HepG2 (cell line): ENCODE measurements at regions not wholly inside any gene's neighbourhood (a gene's known extent, or its start where the extent isn't known, plus 50 kb on each side); places are given as distances from the start of the nearest gene placed in this dataset.
A peak's percentile ranks its signal among the peaks of the same experiment; 100 is the strongest.

Experiments used
- ATAC-seq: fragments of 200-7000 bp; cut with Tn5 transposase; 3 replicates; pipeline ENCODE4 v1.9.1; 2020; ENCODE audit warnings: mild to moderate bottlenecking, moderate library complexity
- BruUV-seq: library from RNA; stranded (reverse); fragments of 400-500 nt; replicated peaks from 2 replicates; lab custom pipeline; 2021; lab: Mats Ljungman, UMichigan
- CTCF ChIA-PET: fragments of 300-600 bp; formaldehyde crosslinking; extraction: SDS; loops from one replicate; lab custom pipeline; 2021; ENCODE audit warnings: low total read pairs, inconsistent platforms, low intra/inter-chr PET ratio; lab: Yijun Ruan, JAX
- POLR2A ChIA-PET: fragments of 350-600 bp; sonication (Branson Sonifier 250); formaldehyde crosslinking; loops from one replicate; lab custom pipeline; 2020; ENCODE audit warnings: antibody characterized with exemption, inconsistent platforms; lab: Yijun Ruan, JAX
- DNase-seq: peaks from one replicate; pipeline ENCODE4 v3.0.0-alpha.2; 2015; ENCODE audit warnings: low spot score
- FAIRE-seq: peaks from 3 replicates; lab custom pipeline; 2011; peaks lifted over from hg19 to GRCh38; lab: Jason Lieb, UNC
- H2AFZ ChIP-seq: one replicate; pipeline ENCODE4 v1.6.1; 2011; ENCODE audit warnings: low read length, inconsistent platforms
- H3K27ac ChIP-seq: fragments of 300-600 bp; 3 replicates; pipeline ENCODE4 v1.8.0; 2011; ENCODE audit warnings: mixed run types, mild to moderate bottlenecking, mixed read lengths, low read length, inconsistent platforms; ENCODE audit not compliant: insufficient read depth; ENCODE audit errors: extremely low read length
- H3K27me3 ChIP-seq, 2 experiments: fragments of 200-600 bp in 1 of 2; 2 replicates in 1 of 2; 3 replicates in 1 of 2; pipeline versions ENCODE4 v1.6.0 to v1.8.0; 2011; ENCODE audit warnings: low read length in 2 of 2, mild to moderate bottlenecking in 2 of 2, moderate library complexity in 2 of 2, inconsistent platforms in 1 of 2; ENCODE audit not compliant: insufficient read depth in 2 of 2, control insufficient read depth in 1 of 2
- H3K36me3 ChIP-seq, 2 experiments: fragments of 200-600 bp in 1 of 2; replicated peaks in 1 of 2; 2 replicates in 1 of 2; 3 replicates in 1 of 2; pipeline versions ENCODE4 v1.5.1 to v1.8.0; 2011; ENCODE audit warnings: low read length in 2 of 2, inconsistent platforms in 1 of 2; ENCODE audit not compliant: insufficient read depth in 2 of 2, control insufficient read depth in 1 of 2
- H3K4me1 ChIP-seq: 2 replicates; pipeline ENCODE4 v1.5.1; 2012; ENCODE audit warnings: low read length, inconsistent platforms; ENCODE audit not compliant: insufficient read depth
- H3K4me2 ChIP-seq: 2 replicates; pipeline ENCODE4 v1.6.0; 2011; ENCODE audit warnings: low read depth, low read length, inconsistent platforms
- H3K4me3 ChIP-seq, 3 experiments: fragments of 200-600 bp in 1 of 3; sonication (generic), shearing (Covaris generic) in 1 of 3; replicated peaks in 1 of 3; 2 replicates each; pipeline ENCODE4 v1.5.1; 2011 to 2016; ENCODE audit warnings: low read length in 3 of 3, inconsistent platforms in 2 of 3, low read depth in 2 of 3, mild to moderate bottlenecking in 2 of 3, control low read depth in 1 of 3, mixed read lengths in 1 of 3; ENCODE audit not compliant: insufficient read depth in 1 of 3
- H3K79me2 ChIP-seq: one replicate; pipeline ENCODE4 v1.6.1; 2011; ENCODE audit warnings: low read length, inconsistent platforms; ENCODE audit not compliant: insufficient read depth
- H3K9ac ChIP-seq: 2 replicates; pipeline ENCODE4 v1.6.0; 2011; ENCODE audit warnings: mild to moderate bottlenecking, low read depth, low read length, inconsistent platforms; ENCODE audit not compliant: insufficient read depth
- H3K9me3 ChIP-seq: 2 replicates; pipeline ENCODE4 v1.5.1; 2012; ENCODE audit warnings: mild to moderate bottlenecking, low read length
- H4K20me1 ChIP-seq: 2 replicates; pipeline ENCODE4 v1.6.0; 2011; ENCODE audit warnings: inconsistent platforms, mild to moderate bottlenecking, low read length, moderate library complexity; ENCODE audit not compliant: insufficient read depth
- CCDC6 ChIP-seq: sonication (generic); formaldehyde crosslinking; IDR thresholded peaks from 2 replicates; pipeline ENCODE4 v1.8.1; 2022; ENCODE audit warnings: mild to moderate bottlenecking, missing genetic modification reagents, moderate library complexity
- FOXA3 ChIP-seq: IDR thresholded peaks from 2 replicates; pipeline ENCODE4 v1.6.1; 2016; ENCODE audit warnings: missing genetic modification reagents, missing compliant biosample characterization
- FOXK2 ChIP-seq: fragments of 450-650 bp; IDR thresholded peaks from 2 replicates; pipeline ENCODE4 v1.6.1; 2016
- HIVEP1 ChIP-seq: sonication (generic); formaldehyde crosslinking; IDR thresholded peaks from 2 replicates; pipeline ENCODE4 v1.4.0; 2020; ENCODE audit warnings: mild to moderate bottlenecking, missing genetic modification reagents
- KAT2B ChIP-seq: fragments of 150-350 bp; IDR thresholded peaks from 2 replicates; pipeline ENCODE4 v1.6.1; 2014; ENCODE audit warnings: low read depth, low read length, borderline replicate concordance
- ZNF234 ChIP-seq: sonication (generic); formaldehyde crosslinking; conservative IDR thresholded peaks from 2 replicates; pipeline ENCODE4 v1.5.1; 2020; ENCODE audit warnings: mild to moderate bottlenecking, missing genetic modification reagents
- ZNF432 ChIP-seq: sonication (generic); formaldehyde crosslinking; IDR thresholded peaks from 2 replicates; pipeline ENCODE4 v1.5.0; 2020; ENCODE audit warnings: missing genetic modification reagents, mild to moderate bottlenecking, borderline replicate concordance
- WGBS: methylation state at CpG from one replicate; pipeline ENCODE4 v1.1.6; 2017; ENCODE audit warnings: low lambda C conversion rate; 5-methylcytosine and 5-hydroxymethylcytosine counted together
- in situ Hi-C: cut with HindIII; loops from 2 replicates; pipeline ENCODE4 v1.10.0; 2017; ENCODE audit warnings: low pct_unique_long_range_greater_than_20kb; ENCODE audit not compliant: extremely low pct_ligation_motif_present
- intact Hi-C: fragments of 100-400 bp; cut with micrococcal nuclease; formaldehyde crosslinking; loops from one replicate; pipeline ENCODE4 v1.10.0; 2022; ENCODE audit not compliant: unreplicated experiment
- TF ChIP-seq, protein P1 (sequence below): IDR thresholded peaks from 2 replicates; pipeline ENCODE4 v1.4.0; 2020; ENCODE audit warnings: mild to moderate bottlenecking, missing genetic modification reagents
- TF ChIP-seq, protein P2 (sequence below): sonication (generic); formaldehyde crosslinking; IDR thresholded peaks from 2 replicates; pipeline ENCODE4 v1.5.0; 2020; ENCODE audit warnings: mild to moderate bottlenecking, low read depth, missing genetic modification reagents, borderline replicate concordance
- TF ChIP-seq, protein P3 (sequence below): sonication (generic); formaldehyde crosslinking; IDR thresholded peaks from 2 replicates; pipeline ENCODE4 v1.4.0; 2020; ENCODE audit warnings: mild to moderate bottlenecking, missing genetic modification reagents
- TF ChIP-seq, protein P4 (sequence below): sonication (generic); formaldehyde crosslinking; IDR thresholded peaks from 2 replicates; pipeline ENCODE4 v1.4.0; 2020; ENCODE audit warnings: missing genetic modification reagents

DNA sequence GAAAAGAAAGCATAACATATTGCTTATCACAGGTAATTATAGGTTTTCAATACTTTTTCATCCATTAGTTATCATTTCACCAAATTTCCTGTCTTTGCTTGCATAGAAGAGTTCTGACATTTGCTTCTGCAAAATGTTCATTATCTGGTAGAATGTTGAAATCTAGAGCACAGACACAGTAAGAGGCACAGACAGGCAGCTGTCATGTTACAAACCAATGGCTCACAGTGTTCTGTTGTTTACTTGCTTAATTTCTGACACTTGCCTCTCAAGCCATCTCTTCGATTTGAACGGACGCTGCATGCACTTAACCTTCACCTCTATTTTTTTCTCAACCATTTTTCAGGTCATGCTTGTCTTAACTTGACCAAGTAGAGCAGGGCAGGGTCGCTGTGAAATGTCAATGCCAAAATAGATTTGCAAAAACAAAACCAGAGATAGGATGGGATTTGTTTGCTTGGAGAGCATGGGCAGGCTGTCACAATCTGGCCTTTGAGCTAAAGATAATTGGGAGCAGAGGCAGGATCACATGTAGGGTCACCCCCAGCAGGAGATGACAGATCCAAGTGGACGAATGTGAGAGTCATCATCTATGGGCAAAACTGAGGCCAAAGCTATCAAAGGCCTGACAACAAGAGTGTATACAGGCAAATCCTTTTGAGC lies 292.3 kb downstream of the SMARCA1 start (continued):
- TF ChIP-seq, protein P1, sequence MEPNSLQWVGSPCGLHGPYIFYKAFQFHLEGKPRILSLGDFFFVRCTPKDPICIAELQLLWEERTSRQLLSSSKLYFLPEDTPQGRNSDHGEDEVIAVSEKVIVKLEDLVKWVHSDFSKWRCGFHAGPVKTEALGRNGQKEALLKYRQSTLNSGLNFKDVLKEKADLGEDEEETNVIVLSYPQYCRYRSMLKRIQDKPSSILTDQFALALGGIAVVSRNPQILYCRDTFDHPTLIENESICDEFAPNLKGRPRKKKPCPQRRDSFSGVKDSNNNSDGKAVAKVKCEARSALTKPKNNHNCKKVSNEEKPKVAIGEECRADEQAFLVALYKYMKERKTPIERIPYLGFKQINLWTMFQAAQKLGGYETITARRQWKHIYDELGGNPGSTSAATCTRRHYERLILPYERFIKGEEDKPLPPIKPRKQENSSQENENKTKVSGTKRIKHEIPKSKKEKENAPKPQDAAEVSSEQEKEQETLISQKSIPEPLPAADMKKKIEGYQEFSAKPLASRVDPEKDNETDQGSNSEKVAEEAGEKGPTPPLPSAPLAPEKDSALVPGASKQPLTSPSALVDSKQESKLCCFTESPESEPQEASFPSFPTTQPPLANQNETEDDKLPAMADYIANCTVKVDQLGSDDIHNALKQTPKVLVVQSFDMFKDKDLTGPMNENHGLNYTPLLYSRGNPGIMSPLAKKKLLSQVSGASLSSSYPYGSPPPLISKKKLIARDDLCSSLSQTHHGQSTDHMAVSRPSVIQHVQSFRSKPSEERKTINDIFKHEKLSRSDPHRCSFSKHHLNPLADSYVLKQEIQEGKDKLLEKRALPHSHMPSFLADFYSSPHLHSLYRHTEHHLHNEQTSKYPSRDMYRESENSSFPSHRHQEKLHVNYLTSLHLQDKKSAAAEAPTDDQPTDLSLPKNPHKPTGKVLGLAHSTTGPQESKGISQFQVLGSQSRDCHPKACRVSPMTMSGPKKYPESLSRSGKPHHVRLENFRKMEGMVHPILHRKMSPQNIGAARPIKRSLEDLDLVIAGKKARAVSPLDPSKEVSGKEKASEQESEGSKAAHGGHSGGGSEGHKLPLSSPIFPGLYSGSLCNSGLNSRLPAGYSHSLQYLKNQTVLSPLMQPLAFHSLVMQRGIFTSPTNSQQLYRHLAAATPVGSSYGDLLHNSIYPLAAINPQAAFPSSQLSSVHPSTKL (CRISPR knock-in tag), result peak; percentile 61
- TF ChIP-seq FOXA3 (CRISPR knock-in tag) (no peak), FOXK2 (no peak), CCDC6 (CRISPR knock-in tag) (no peak), ZNF234 (CRISPR knock-in tag) (no peak)
- TF ChIP-seq, protein P2, sequence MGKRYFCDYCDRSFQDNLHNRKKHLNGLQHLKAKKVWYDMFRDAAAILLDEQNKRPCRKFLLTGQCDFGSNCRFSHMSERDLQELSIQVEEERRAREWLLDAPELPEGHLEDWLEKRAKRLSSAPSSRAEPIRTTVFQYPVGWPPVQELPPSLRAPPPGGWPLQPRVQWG (CRISPR knock-in tag), result no peak

DNA sequence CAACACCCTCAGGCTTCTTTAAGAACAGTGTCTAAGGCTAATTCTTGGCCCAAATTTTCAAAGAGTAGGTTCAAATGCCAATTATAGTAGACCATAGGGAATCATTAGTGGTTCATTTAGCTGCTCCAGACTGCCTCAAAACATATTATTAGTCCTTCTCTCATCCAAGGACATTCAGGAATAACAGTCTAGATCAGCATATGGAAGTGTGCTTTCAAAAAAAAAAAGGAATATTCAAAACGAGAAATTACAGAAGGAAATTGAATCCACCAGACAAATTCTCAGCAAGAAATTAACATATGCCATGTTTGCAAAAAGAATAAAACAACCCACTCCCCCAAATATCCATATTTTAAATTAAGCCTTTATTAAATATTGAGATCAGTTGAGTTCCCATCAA lies 293.1 kb downstream of the SMARCA1 start:
- no peak overlapping the region for H3K4me3 ChIP-seq
- ATAC-seq, result no peak
- no TSS peak for BruUV-seq
- H3K27ac ChIP-seq, result no peak overlapping the region
- no peak for DNase-seq
- H2AFZ ChIP-seq, result no peak overlapping the region
- H3K79me2 ChIP-seq, result no peaks in the 10 kb centered on the region
- ChIA-PET CTCF (no interaction called here), POLR2A (no interaction called here)
- no peaks in the 10 kb centered on the region for H3K27me3 ChIP-seq
- peaks cover 36% of the 10 kb centered on the region for H3K4me1 ChIP-seq
- no peak overlapping the region; the same call in 1 of the 2 replicates for H3K4me2 ChIP-seq
- FAIRE-seq, result no peak
- H4K20me1 ChIP-seq, result no peaks in the 10 kb centered on the region
- H3K9me3 ChIP-seq, result no peaks in the 10 kb centered on the region
- H3K36me3 ChIP-seq, result no peaks in the 10 kb centered on the region
- 64% methylated on average over 1 of the region's 1 CpG for WGBS
- H3K9ac ChIP-seq, result no peak overlapping the region
- in situ Hi-C loops (no loop called here), intact Hi-C loops (no loop called here)
- TF ChIP-seq HIVEP1 (CRISPR knock-in tag) (no peak), KAT2B (no peak), ZNF432 (CRISPR knock-in tag) (no peak)
- TF ChIP-seq, protein P3, sequence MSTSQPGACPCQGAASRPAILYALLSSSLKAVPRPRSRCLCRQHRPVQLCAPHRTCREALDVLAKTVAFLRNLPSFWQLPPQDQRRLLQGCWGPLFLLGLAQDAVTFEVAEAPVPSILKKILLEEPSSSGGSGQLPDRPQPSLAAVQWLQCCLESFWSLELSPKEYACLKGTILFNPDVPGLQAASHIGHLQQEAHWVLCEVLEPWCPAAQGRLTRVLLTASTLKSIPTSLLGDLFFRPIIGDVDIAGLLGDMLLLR, result no peak
- TF ChIP-seq, protein P4, sequence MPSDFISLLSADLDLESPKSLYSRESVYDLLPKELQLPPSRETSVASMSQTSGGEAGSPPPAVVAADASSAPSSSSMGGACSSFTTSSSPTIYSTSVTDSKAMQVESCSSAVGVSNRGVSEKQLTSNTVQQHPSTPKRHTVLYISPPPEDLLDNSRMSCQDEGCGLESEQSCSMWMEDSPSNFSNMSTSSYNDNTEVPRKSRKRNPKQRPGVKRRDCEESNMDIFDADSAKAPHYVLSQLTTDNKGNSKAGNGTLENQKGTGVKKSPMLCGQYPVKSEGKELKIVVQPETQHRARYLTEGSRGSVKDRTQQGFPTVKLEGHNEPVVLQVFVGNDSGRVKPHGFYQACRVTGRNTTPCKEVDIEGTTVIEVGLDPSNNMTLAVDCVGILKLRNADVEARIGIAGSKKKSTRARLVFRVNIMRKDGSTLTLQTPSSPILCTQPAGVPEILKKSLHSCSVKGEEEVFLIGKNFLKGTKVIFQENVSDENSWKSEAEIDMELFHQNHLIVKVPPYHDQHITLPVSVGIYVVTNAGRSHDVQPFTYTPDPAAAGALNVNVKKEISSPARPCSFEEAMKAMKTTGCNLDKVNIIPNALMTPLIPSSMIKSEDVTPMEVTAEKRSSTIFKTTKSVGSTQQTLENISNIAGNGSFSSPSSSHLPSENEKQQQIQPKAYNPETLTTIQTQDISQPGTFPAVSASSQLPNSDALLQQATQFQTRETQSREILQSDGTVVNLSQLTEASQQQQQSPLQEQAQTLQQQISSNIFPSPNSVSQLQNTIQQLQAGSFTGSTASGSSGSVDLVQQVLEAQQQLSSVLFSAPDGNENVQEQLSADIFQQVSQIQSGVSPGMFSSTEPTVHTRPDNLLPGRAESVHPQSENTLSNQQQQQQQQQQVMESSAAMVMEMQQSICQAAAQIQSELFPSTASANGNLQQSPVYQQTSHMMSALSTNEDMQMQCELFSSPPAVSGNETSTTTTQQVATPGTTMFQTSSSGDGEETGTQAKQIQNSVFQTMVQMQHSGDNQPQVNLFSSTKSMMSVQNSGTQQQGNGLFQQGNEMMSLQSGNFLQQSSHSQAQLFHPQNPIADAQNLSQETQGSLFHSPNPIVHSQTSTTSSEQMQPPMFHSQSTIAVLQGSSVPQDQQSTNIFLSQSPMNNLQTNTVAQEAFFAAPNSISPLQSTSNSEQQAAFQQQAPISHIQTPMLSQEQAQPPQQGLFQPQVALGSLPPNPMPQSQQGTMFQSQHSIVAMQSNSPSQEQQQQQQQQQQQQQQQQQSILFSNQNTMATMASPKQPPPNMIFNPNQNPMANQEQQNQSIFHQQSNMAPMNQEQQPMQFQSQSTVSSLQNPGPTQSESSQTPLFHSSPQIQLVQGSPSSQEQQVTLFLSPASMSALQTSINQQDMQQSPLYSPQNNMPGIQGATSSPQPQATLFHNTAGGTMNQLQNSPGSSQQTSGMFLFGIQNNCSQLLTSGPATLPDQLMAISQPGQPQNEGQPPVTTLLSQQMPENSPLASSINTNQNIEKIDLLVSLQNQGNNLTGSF, result no peak
